Parathyroid adenoma (tissue), 2 donors: ENCODE measurements at regions not wholly inside any gene's neighbourhood (a gene's known extent, or its start where the extent isn't known, plus 50 kb on each side); places are given as distances from the start of the nearest gene placed in this dataset.

Experiments used
- H2AFZ ChIP-seq: fragments of 300-600 bp; sonication (generic); one replicate; pipeline ENCODE4 v1.7.0; 2017; ENCODE audit warnings: antibody characterized with exemption, mild to moderate bottlenecking
- H3K27ac ChIP-seq: fragments of 300-600 bp; sonication (generic); one replicate; pipeline ENCODE4 v1.7.0; 2017
- H3K27me3 ChIP-seq: fragments of 300-600 bp; sonication (generic); one replicate; pipeline ENCODE4 v1.7.0; 2017; ENCODE audit warnings: low read length; ENCODE audit not compliant: control insufficient read depth, insufficient read depth
- H3K36me3 ChIP-seq: fragments of 300-600 bp; sonication (generic); one replicate; pipeline ENCODE4 v1.7.0; 2017; ENCODE audit warnings: low read length; ENCODE audit not compliant: control insufficient read depth, insufficient read depth
- H3K4me1 ChIP-seq: fragments of 300-600 bp; sonication (generic); one replicate; pipeline ENCODE4 v1.7.0; 2017; ENCODE audit warnings: control low read depth
- H3K4me2 ChIP-seq: fragments of 300-600 bp; sonication (generic); one replicate; pipeline ENCODE4 v1.7.0; 2017; ENCODE audit warnings: low read length
- H3K4me3 ChIP-seq: fragments of 300-600 bp; sonication (generic); one replicate; pipeline ENCODE4 v1.7.0; 2017; ENCODE audit warnings: low read depth, low read length
- H3K79me2 ChIP-seq: fragments of 300-600 bp; sonication (generic); one replicate; pipeline ENCODE4 v1.7.0; 2017; ENCODE audit warnings: control low read depth
- H3K9ac ChIP-seq: fragments of 300-600 bp; sonication (generic); one replicate; pipeline ENCODE4 v1.7.0; 2017; ENCODE audit warnings: mild to moderate bottlenecking
- H3K9me3 ChIP-seq: fragments of 300-600 bp; sonication (generic); one replicate; pipeline ENCODE4 v1.7.0; 2017; ENCODE audit warnings: low read length; ENCODE audit not compliant: control insufficient read depth
- CTCF ChIP-seq: fragments of 300-600 bp; sonication (generic); IDR thresholded peaks from one replicate; pipeline ENCODE4 v1.7.0; 2017; ENCODE audit warnings: antibody characterized with exemption, mild to moderate bottlenecking
- donor health status: primary hyperparathyroidism.

- Histone ChIP-seq H2AFZ (no peak overlapping the region), H3K36me3 (no peaks in the 10 kb centered on the region), H3K9me3 (no peaks in the 10 kb centered on the region), H3K79me2 (no peaks in the 10 kb centered on the region), H3K9ac (no peak overlapping the region), H3K27me3 (no peaks in the 10 kb centered on the region), H3K4me1 (no peaks in the 10 kb centered on the region), H3K27ac (no peak overlapping the region), H3K4me2 (no peak overlapping the region), H3K4me3 (no peak overlapping the region)
- TF ChIP-seq CTCF: no peak
Measured at GRCh38 chr19:28940751-28941500, 272.0 kb downstream of the UQCRFS1 start.

- Histone ChIP-seq H3K9me3 (no peaks in the 10 kb centered on the region), H3K4me3 (no peak overlapping the region), H3K4me2 (no peak overlapping the region), H3K36me3 (no peaks in the 10 kb centered on the region), H3K27ac (no peak overlapping the region), H2AFZ (no peak overlapping the region), H3K79me2 (no peaks in the 10 kb centered on the region), H3K9ac (no peak overlapping the region), H3K4me1 (no peaks in the 10 kb centered on the region), H3K27me3 (no peaks in the 10 kb centered on the region)
- no peak for TF ChIP-seq CTCF
Measured at GRCh38 chr19:28939236-28939635, 273.7 kb downstream of the UQCRFS1 start.

GRCh38 chr19:28936001-28936400 is 276.9 kb downstream of the UQCRFS1 start:
- Histone ChIP-seq H3K79me2 (no peaks in the 10 kb centered on the region), H3K27me3 (no peaks in the 10 kb centered on the region), H3K36me3 (no peaks in the 10 kb centered on the region), H3K4me2 (no peak overlapping the region), H3K9me3 (no peaks in the 10 kb centered on the region), H3K4me1 (no peaks in the 10 kb centered on the region), H3K27ac (no peak overlapping the region), H3K4me3 (no peak overlapping the region), H3K9ac (no peak overlapping the region), H2AFZ (no peak overlapping the region)
- no peak for TF ChIP-seq CTCF

- Histone ChIP-seq H3K27me3 (no peaks in the 10 kb centered on the region), H3K9me3 (no peaks in the 10 kb centered on the region), H3K79me2 (no peaks in the 10 kb centered on the region), H3K4me3 (no peak overlapping the region), H3K4me1 (no peaks in the 10 kb centered on the region), H3K36me3 (no peaks in the 10 kb centered on the region), H3K9ac (no peak overlapping the region), H3K4me2 (no peak overlapping the region), H2AFZ (no peak overlapping the region), H3K27ac (no peak overlapping the region)
- TF ChIP-seq CTCF: no peak
Measured at GRCh38 chr19:28934631-28935030, 278.3 kb downstream of the UQCRFS1 start.

GRCh38 chr19:28933039-28933438 is 279.9 kb downstream of the UQCRFS1 start:
- no peaks in the 10 kb centered on the region for H3K36me3 ChIP-seq
- H3K27ac ChIP-seq: no peak overlapping the region
- TF ChIP-seq CTCF: no peak
- no peak overlapping the region for H3K4me3 ChIP-seq
- no peaks in the 10 kb centered on the region for H3K27me3 ChIP-seq
- no peaks in the 10 kb centered on the region for H3K4me1 ChIP-seq
- no peaks in the 10 kb centered on the region for H3K9me3 ChIP-seq
- no peak overlapping the region for H3K9ac ChIP-seq
- H2AFZ ChIP-seq: no peak overlapping the region
- H3K4me2 ChIP-seq: no peak overlapping the region
- H3K79me2 ChIP-seq: no peaks in the 10 kb centered on the region
